PFSK-1 (cell line): ENCODE measurements at regions not wholly inside any gene's neighbourhood (a gene's known extent, or its start where the extent isn't known, plus 50 kb on each side); places are given as distances from the start of the nearest gene placed in this dataset.

Experiments
- POLR2AphosphoS5 ChIP-seq: IDR thresholded peaks from 2 replicates; pipeline ENCODE4 v1.6.1; 2012; ENCODE audit warnings: low read depth, mild to moderate bottlenecking, control low read depth, low read length, moderate library complexity
- TF ChIP-seq, protein P1 (sequence below), 2 experiments: IDR thresholded peaks; 2 replicates each; pipeline versions ENCODE4 v1.6.1 to v1.8.0; 2011 to 2012; ENCODE audit warnings: low read depth in 2 of 2, low read length in 2 of 2, control low read depth in 1 of 2, inconsistent platforms in 1 of 2, mild to moderate bottlenecking in 1 of 2, moderate library complexity in 1 of 2; ENCODE audit not compliant: insufficient read depth in 1 of 2

DNA sequence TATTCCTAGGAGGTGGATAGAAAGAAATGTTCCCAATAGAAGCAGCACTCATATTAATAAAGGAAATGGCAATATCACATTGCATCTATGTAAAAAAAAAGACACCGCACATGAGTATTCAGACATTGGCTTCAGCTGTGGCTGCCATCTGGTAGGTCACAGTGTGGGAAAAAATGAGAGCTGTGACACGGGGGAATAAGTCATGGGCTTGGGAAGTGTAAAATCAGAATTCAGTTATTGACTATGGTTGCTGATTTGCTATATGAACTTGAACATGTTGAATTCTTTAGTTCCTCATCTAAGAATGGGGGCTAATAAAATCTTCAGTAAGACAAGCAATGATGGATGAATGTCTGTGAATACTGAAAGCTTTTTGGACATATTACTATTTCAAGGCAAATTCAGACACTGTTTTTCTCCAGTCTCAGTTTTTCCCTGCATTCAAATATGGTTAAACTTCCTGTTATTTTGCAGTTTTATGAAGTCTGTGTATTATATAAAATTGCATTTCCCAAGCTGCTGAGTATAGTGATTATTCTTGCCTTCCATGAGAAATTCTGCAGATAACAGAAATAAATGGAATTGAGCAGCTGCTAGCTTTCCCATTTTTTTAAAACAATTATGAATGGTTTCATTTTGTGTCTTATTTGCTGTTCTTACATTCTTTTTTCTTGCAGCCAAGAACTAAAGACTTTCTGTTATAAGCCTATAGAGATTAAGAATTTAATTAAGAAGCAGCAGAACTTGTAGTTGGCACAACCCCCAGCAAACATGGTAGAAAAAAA, 221.0 kb downstream of the ANKRD50 start:
- TF ChIP-seq POLR2AphosphoS5 = no peak
- TF ChIP-seq, protein P1, sequence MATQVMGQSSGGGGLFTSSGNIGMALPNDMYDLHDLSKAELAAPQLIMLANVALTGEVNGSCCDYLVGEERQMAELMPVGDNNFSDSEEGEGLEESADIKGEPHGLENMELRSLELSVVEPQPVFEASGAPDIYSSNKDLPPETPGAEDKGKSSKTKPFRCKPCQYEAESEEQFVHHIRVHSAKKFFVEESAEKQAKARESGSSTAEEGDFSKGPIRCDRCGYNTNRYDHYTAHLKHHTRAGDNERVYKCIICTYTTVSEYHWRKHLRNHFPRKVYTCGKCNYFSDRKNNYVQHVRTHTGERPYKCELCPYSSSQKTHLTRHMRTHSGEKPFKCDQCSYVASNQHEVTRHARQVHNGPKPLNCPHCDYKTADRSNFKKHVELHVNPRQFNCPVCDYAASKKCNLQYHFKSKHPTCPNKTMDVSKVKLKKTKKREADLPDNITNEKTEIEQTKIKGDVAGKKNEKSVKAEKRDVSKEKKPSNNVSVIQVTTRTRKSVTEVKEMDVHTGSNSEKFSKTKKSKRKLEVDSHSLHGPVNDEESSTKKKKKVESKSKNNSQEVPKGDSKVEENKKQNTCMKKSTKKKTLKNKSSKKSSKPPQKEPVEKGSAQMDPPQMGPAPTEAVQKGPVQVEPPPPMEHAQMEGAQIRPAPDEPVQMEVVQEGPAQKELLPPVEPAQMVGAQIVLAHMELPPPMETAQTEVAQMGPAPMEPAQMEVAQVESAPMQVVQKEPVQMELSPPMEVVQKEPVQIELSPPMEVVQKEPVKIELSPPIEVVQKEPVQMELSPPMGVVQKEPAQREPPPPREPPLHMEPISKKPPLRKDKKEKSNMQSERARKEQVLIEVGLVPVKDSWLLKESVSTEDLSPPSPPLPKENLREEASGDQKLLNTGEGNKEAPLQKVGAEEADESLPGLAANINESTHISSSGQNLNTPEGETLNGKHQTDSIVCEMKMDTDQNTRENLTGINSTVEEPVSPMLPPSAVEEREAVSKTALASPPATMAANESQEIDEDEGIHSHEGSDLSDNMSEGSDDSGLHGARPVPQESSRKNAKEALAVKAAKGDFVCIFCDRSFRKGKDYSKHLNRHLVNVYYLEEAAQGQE (IDR thresholded peaks at IDR 0.05; ENCODE audit: insufficient read depth in 1 of 2, low read depth in 2 of 2, low read length in 2 of 2) = no peak
